Breast epithelium (tissue), 4 donors: ENCODE measurements at regions not wholly inside any gene's neighbourhood (a gene's known extent, or its start where the extent isn't known, plus 50 kb on each side); places are given as distances from the start of the nearest gene placed in this dataset.

ENCODE experiments used
- DNase-seq, 2 donors: peaks; one replicate each; pipeline ENCODE4 v3.0.0-alpha.2; 2019; ENCODE audit warnings: low spot score in 2 of 2
- H3K27ac ChIP-seq, 2 donors: fragments of 200-600 bp; sonication (generic) in 1 of 2; one replicate each; pipeline ENCODE4 v1.5.1; 2016 to 2019; ENCODE audit warnings: mild to moderate bottlenecking in 1 of 2
- H3K27me3 ChIP-seq, 2 donors: fragments of 200-600 bp; sonication (generic) in 1 of 2; one replicate each; pipeline versions ENCODE4 v1.5.1 to v1.6.0; 2017 to 2019; ENCODE audit warnings: control low read depth in 1 of 2, mild to moderate bottlenecking in 1 of 2
- H3K36me3 ChIP-seq: fragments of 200-600 bp; one replicate; pipeline ENCODE4 v1.5.1; 2019
- H3K4me1 ChIP-seq, 2 donors: fragments of 200-600 bp; sonication (generic); one replicate each; pipeline ENCODE4 v1.5.1; 2016 to 2019; ENCODE audit warnings: control low read depth in 1 of 2
- H3K4me3 ChIP-seq, 3 donors: fragments of 200-600 bp; sonication (generic); 1 replicate in 2 of 3; 2 replicates in 1 of 3; pipeline ENCODE4 v1.5.1; 2016 to 2019; ENCODE audit warnings: mild to moderate bottlenecking in 3 of 3, moderate library complexity in 2 of 3
- H3K9me3 ChIP-seq, 2 donors: fragments of 200-600 bp; sonication (generic) in 1 of 2; one replicate each; pipeline ENCODE4 v1.5.1; 2016 to 2019; ENCODE audit warnings: control low read depth in 1 of 2
- POLR2A ChIP-seq: fragments of 450-650 bp; IDR thresholded peaks from one replicate; pipeline ENCODE4 v1.6.1; 2016; ENCODE audit warnings: antibody characterized with exemption, mild to moderate bottlenecking, moderate library complexity
- POLR2AphosphoS5 ChIP-seq, 3 donors: sonication (generic); formaldehyde crosslinking; IDR thresholded peaks; one replicate each; pipeline ENCODE4 v1.6.1; 2017; ENCODE audit warnings: antibody characterized with exemption in 3 of 3
- intact Hi-C: fragments of 100-400 bp; cut with DNase I; formaldehyde crosslinking; loops from one replicate; pipeline ENCODE4 v1.15.1; 2023; ENCODE audit warnings: low total_unique reads
- TF ChIP-seq, protein P1 (sequence below), 3 donors: fragments of 450-650 bp; IDR thresholded peaks; one replicate each; pipeline ENCODE4 v1.5.1; 2016 to 2017; ENCODE audit warnings: antibody characterized with exemption in 3 of 3, mild to moderate bottlenecking in 3 of 3, moderate library complexity in 3 of 3

DNA sequence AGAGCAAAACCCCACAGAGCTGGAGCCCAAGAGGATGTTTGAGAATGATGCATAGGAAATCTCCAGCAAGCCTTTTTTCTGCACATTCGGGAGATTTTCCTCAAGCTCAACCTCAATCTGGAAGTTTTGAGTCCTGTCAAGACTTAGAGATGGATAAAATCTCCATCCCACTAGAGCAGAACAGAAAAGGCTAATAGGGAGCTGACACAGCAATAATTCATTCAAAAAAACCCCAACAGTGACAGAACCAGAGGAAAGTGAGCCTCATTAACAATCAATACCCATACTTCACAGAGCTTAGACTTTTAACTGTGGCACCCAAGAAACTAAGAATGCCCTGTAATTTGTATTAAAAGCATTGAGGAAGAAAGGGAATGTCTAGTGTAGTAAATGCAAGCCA lies 115.9 kb upstream of the BDNF start:
- H3K36me3 ChIP-seq, result no peaks in the 10 kb centered on the region
- no peaks in the 10 kb centered on the region for H3K27me3 ChIP-seq
- TF ChIP-seq POLR2AphosphoS5 (IDR thresholded peaks at IDR 0.05) (no peak), POLR2A (no peak)
- TF ChIP-seq, protein P1, sequence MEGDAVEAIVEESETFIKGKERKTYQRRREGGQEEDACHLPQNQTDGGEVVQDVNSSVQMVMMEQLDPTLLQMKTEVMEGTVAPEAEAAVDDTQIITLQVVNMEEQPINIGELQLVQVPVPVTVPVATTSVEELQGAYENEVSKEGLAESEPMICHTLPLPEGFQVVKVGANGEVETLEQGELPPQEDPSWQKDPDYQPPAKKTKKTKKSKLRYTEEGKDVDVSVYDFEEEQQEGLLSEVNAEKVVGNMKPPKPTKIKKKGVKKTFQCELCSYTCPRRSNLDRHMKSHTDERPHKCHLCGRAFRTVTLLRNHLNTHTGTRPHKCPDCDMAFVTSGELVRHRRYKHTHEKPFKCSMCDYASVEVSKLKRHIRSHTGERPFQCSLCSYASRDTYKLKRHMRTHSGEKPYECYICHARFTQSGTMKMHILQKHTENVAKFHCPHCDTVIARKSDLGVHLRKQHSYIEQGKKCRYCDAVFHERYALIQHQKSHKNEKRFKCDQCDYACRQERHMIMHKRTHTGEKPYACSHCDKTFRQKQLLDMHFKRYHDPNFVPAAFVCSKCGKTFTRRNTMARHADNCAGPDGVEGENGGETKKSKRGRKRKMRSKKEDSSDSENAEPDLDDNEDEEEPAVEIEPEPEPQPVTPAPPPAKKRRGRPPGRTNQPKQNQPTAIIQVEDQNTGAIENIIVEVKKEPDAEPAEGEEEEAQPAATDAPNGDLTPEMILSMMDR (IDR thresholded peaks at IDR 0.05), result no peak
- H3K9me3 ChIP-seq, result no peaks in the 10 kb centered on the region
- intact Hi-C loops, result no loop called here
- H3K4me1 ChIP-seq, result no peaks in the 10 kb centered on the region
- DNase-seq, result no peak
- H3K4me3 ChIP-seq, result no peak overlapping the region
- H3K27ac ChIP-seq, result no peak overlapping the region

DNA sequence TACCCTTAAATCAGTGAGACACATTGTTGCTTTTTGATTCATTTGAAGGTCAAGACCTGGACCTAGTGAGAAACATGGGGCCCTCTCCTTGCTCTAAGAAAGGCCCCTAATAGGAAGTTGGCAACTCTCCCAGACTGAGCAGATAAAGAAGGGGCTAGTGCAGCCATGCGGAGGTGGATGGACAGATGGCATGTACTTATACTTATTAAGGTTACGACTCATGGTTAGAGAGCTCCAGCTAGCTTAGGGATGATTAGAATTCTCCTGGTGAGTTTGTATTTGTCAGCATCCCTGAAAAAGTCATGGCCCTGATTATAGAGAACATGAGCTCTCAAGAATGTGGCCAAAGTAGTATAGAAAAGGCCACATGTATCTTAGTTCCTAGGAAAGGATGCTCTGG lies 112.1 kb upstream of the BDNF start:
- H3K4me1 ChIP-seq, result no peaks in the 10 kb centered on the region
- no peaks in the 10 kb centered on the region for H3K36me3 ChIP-seq
- no peak overlapping the region for H3K4me3 ChIP-seq
- H3K27ac ChIP-seq, result no peak overlapping the region
- no peak for DNase-seq
- intact Hi-C loops, result no loop called here
- H3K27me3 ChIP-seq, result no peaks in the 10 kb centered on the region
- TF ChIP-seq, protein P1 (IDR thresholded peaks at IDR 0.05), result no peak
- H3K9me3 ChIP-seq, result no peaks in the 10 kb centered on the region

DNA sequence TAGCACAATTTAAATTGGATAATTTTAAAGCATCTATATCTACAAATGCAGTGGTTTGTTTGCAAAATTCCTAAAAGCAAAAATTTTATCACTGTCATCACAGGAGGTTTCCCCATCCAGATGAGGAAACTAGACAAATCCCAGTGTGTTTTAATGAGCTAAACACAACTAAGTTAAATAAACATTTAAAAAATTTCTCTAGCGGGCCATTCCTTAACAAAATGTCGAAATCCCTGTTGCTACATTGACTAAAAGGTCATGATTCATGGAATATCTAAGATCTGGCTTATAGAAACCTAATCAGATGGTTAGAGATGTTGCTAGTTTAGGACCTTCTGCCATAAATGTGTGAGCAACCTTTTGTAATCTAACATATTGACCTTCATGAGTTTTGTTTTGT lies 107.3 kb upstream of the BDNF start:
- H3K27ac ChIP-seq, result no peak overlapping the region
- DNase-seq, result no peak
- H3K27me3 ChIP-seq, result no peaks in the 10 kb centered on the region
- no peaks in the 10 kb centered on the region for H3K4me1 ChIP-seq
- no peaks in the 10 kb centered on the region for H3K36me3 ChIP-seq
- no peaks in the 10 kb centered on the region for H3K9me3 ChIP-seq
- TF ChIP-seq, protein P1 (IDR thresholded peaks at IDR 0.05), result no peak
- TF ChIP-seq POLR2AphosphoS5 (IDR thresholded peaks at IDR 0.05) (no peak), POLR2A (no peak)
- intact Hi-C loops, result no loop called here
- no peak overlapping the region for H3K4me3 ChIP-seq

DNA sequence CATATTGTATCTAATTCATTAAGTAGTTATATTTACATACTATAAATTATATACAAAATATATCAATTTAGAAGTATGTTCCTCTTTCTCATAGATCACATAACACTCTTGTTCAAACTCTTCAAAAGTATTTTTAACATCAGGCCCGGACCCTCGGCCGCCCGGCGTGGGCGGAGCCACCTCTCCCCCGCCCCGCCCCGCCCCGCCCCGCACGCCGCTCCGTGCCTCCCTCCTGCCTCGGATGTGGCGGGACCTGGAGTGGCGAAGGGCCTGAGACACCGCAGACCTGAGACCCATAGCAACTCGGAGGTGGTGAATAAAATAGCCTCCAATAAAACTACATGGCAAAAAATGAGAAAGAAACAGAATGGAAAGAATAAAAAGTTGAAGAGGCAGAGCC lies 105.9 kb upstream of the BDNF start:
- H3K4me1 ChIP-seq, result no peaks in the 10 kb centered on the region
- H3K9me3 ChIP-seq, result no peaks in the 10 kb centered on the region
- DNase-seq, result no peak
- intact Hi-C loops, result no loop called here
- TF ChIP-seq, protein P1 (IDR thresholded peaks at IDR 0.05), result no peak
- no peaks in the 10 kb centered on the region for H3K27me3 ChIP-seq
- H3K4me3 ChIP-seq, result no peak overlapping the region
- no peak overlapping the region for H3K27ac ChIP-seq
- H3K36me3 ChIP-seq, result no peaks in the 10 kb centered on the region

DNA sequence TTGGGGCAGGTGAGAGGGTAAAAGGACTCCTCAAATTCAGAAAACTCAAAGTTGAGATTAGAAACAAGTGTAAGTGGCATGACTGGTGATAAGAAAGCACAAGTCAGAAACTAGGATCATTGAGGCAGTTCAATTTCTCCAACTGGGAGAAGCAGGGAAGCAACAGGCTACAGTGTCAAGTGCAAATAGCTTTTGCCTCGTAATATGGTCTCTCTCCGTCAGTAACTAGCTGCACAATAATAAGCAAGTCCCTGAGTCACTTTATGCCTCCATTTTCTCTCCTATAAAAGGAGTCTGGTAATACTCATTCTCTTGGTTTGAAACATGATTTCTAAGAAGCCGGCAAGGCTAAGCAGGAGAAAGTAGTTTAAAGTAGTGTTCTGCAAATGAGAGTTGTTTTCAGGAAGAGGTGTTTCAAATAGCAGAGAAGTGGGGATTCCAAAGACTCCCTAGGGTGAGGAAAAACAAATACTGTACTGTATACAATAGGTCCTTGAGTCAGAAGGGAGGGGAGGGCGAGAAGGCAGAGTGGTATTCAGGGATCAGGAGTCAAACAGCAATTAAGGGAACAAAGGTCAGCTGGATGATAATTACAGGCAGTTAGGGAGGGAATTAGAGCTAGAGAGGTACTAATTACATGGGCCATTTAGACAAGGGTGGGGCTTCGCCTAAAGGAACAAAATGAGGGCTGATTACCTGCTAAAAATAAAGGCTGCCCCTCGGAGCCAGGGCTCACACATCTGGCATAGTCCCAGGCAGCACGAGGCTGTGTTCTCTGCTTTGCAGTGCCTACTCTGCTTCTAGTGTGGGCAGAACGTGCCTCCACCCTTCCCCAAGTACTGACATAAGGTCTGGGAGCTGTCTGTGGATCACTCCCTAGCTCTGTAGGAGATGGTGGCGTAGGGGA lies 96.0 kb upstream of the BDNF start:
- Histone ChIP-seq H3K27me3 (no peaks in the 10 kb centered on the region), H3K4me1 (no peaks in the 10 kb centered on the region), H3K36me3 (no peaks in the 10 kb centered on the region), H3K4me3 (no peak overlapping the region), H3K9me3 (no peaks in the 10 kb centered on the region), H3K27ac (no peak overlapping the region)
- TF ChIP-seq, protein P1 (IDR thresholded peaks at IDR 0.05), result no peak
- TF ChIP-seq POLR2AphosphoS5 (IDR thresholded peaks at IDR 0.05) (no peak), POLR2A (no peak)
- intact Hi-C loops, result no loop called here
- DNase-seq, result no peak
